Heart right ventricle (tissue), 16 donors: ENCODE measurements at regions not wholly inside any gene's neighbourhood (a gene's known extent, or its start where the extent isn't known, plus 50 kb on each side); places are given as distances from the start of the nearest gene placed in this dataset.

Source experiments
- ATAC-seq, 8 donors: fragments of 200-7000 bp; cut with Tn5 transposase; one replicate each; pipeline ENCODE4 v1.9.1; 2020; ENCODE audit warnings: mild to moderate bottlenecking in 8 of 8, moderate library complexity in 8 of 8, moderate number of reproducible peaks in 1 of 8
- DNase-seq, 2 donors: peaks; one replicate each; pipeline ENCODE4 v3.0.0-alpha.2; 2020
- H3K27ac ChIP-seq, 10 donors: fragments of 200-600 bp; sonication (generic) in 2 of 10; one replicate each; pipeline versions ENCODE4 v1.5.0 to v1.8.0; 2020 to 2022; ENCODE audit warnings: mild to moderate bottlenecking in 3 of 10
- H3K27me3 ChIP-seq, 7 donors: fragments of 200-600 bp; one replicate each; pipeline ENCODE4 v1.8.0; 2021 to 2022; ENCODE audit warnings: mild to moderate bottlenecking in 2 of 7
- H3K36me3 ChIP-seq, 9 donors: fragments of 200-600 bp; sonication (generic) in 1 of 9; one replicate each; pipeline versions ENCODE4 v1.5.0 to v1.8.0; 2020 to 2022; ENCODE audit warnings: mild to moderate bottlenecking in 2 of 9
- H3K4me1 ChIP-seq, 9 donors: fragments of 200-600 bp; sonication (generic) in 1 of 9; one replicate each; pipeline versions ENCODE4 v1.5.0 to v1.8.0; 2020 to 2022; ENCODE audit warnings: mild to moderate bottlenecking in 4 of 9
- H3K4me3 ChIP-seq, 10 donors: fragments of 200-600 bp; sonication (generic) in 2 of 10; one replicate each; pipeline versions ENCODE4 v1.5.0 to v1.8.0; 2020 to 2022; ENCODE audit warnings: mild to moderate bottlenecking in 7 of 10, moderate library complexity in 2 of 10
- H3K9me3 ChIP-seq, 11 donors: fragments of 200-600 bp in 10 of 11; sonication (generic) in 2 of 11; one replicate each; pipeline versions ENCODE4 v1.5.0 to v1.8.0; 2013 to 2022; ENCODE audit warnings: mild to moderate bottlenecking in 2 of 11, control low read depth in 1 of 11, moderate library complexity in 1 of 11
- CTCF ChIP-seq, 9 donors: fragments of 200-600 bp; sonication (generic) in 2 of 9; IDR thresholded peaks; one replicate each; pipeline versions ENCODE4 v1.5.0 to v1.8.0; 2021 to 2022; ENCODE audit warnings: antibody characterized with exemption in 9 of 9, mild to moderate bottlenecking in 5 of 9, moderate library complexity in 1 of 9
- WGBS, 2 donors: extraction: QIAGEN DNeasy Blood & Tissue Kit; methylation state at CpG; one replicate each; pipeline ENCODE4 v1.1.7; 2013; ENCODE audit warnings: inconsistent platforms in 1 of 2; 5-methylcytosine and 5-hydroxymethylcytosine counted together
- intact Hi-C, 10 donors: fragments of 100-400 bp; cut with DNase I; formaldehyde crosslinking; loops; one replicate each; pipeline versions ENCODE4 v1.11.1 to v1.14.2; 2022
- donor health status: Arrhythmogenic right ventricular cardiomyopathy.
- donor health status: ischemic (EF 13 %, LVEDD 7.1; RV severe dilation, severe dysfunction).
- donor health status: healthy with polysubstance abuse.
- donor health status: DM: no; HTN: yes; CAD: no.
- donor health status: DM: no; HTN: no; CAD: no.
- donor health status: ischemic (EF 25% LVEDD 6.9; RV normal size, moderate dysfunction).
- donor health status: ischemic (EF 25% LVEDD 5.7; RV mildly dilated, moderate dysfunction).
- donor health status: healthy.
- donor health status: DM: yes; HTN: yes; CAD: no.
- donor health status: Ischemic cardiomyopathy.
- donor health status: ischemic (EF 35%, LVEDD 5.7; RV mildly dilated, moderate dysfunction).
- donor health status: nonischemic (EF 11% LVEDD 7.7; RV severe dilation, severe dysfunction).
- donor health status: DM: yes; HTN: yes; CAD: no.
- donor health status: PGD.
- donor health status: ischemic (EF 29% LVEDD 5.4; RV normal size, mild dysfunction).
- donor health status: nonischemic (EF 23%, LVEDD 6.1; RV moderate dilation, normal function).

- no peaks in the 10 kb centered on the region for H3K36me3 ChIP-seq
- no peak for TF ChIP-seq CTCF (IDR thresholded peaks at IDR 0.05)
- no peaks in the 10 kb centered on the region for H3K4me1 ChIP-seq
- peak in 2 of 8 donors; percentile 55 to 62 for ATAC-seq
- no peak for DNase-seq
- no peaks in the 10 kb centered on the region for H3K27me3 ChIP-seq
- peaks cover 0 to 7% (median 0%) of the 10 kb centered on the region in 11 donors for H3K9me3 ChIP-seq
- no peak overlapping the region for H3K27ac ChIP-seq
- no peak overlapping the region for H3K4me3 ChIP-seq
- 24 to 26% methylated on average over 2 of the region's 2 CpGs for WGBS, 2 donors
- intact Hi-C loops, result no loop called here
Measured at GRCh38 chr10:10359263-10359662, 658.4 kb upstream of the CELF2 start.

- WGBS, 2 donors, result 60 to 82% methylated on average over 3 of the region's 3 CpGs
- no peaks in the 10 kb centered on the region for H3K36me3 ChIP-seq
- H3K9me3 ChIP-seq, result peaks cover 0 to 7% (median 0%) of the 10 kb centered on the region in 11 donors
- H3K4me3 ChIP-seq, result no peak overlapping the region
- DNase-seq (no peak), ATAC-seq (no peak)
- TF ChIP-seq CTCF (IDR thresholded peaks at IDR 0.05), result no peak
- intact Hi-C loops, result no loop called here
- H3K4me1 ChIP-seq, result peaks cover 0 to 10% (median 0%) of the 10 kb centered on the region in 9 donors
- no peaks in the 10 kb centered on the region for H3K27me3 ChIP-seq
- H3K27ac ChIP-seq, result no peak overlapping the region
Measured at GRCh38 chr10:10361301-10361885, 656.3 kb upstream of the CELF2 start.

- no peak overlapping the region for H3K27ac ChIP-seq
- H3K4me1 ChIP-seq, result peaks cover 0 to 10% (median 0%) of the 10 kb centered on the region in 9 donors
- ATAC-seq, result no peak
- no peak for DNase-seq
- intact Hi-C loops, result no loop called here
- 81 to 83% methylated on average over 4 of the region's 4 CpGs for WGBS, 2 donors
- no peak for TF ChIP-seq CTCF (IDR thresholded peaks at IDR 0.05)
- H3K9me3 ChIP-seq, result peaks cover 0 to 7% (median 0%) of the 10 kb centered on the region in 11 donors
- no peaks in the 10 kb centered on the region for H3K36me3 ChIP-seq
- H3K4me3 ChIP-seq, result no peak overlapping the region
- no peaks in the 10 kb centered on the region for H3K27me3 ChIP-seq
Measured at GRCh38 chr10:10362800-10363199, 654.9 kb upstream of the CELF2 start.

GRCh38 chr10:10363217-10363616 lies 654.5 kb upstream of the CELF2 start:
- TF ChIP-seq CTCF (IDR thresholded peaks at IDR 0.05), result no peak
- Histone ChIP-seq H3K4me3 (no peak overlapping the region), H3K9me3 (peaks cover 0 to 2% (median 0%) of the 10 kb centered on the region in 11 donors), H3K27ac (no peak overlapping the region), H3K27me3 (no peaks in the 10 kb centered on the region), H3K36me3 (no peaks in the 10 kb centered on the region), H3K4me1 (peaks cover 0 to 10% (median 0%) of the 10 kb centered on the region in 9 donors)
- intact Hi-C loops, result no loop called here
- WGBS, 2 donors, result 94 to 98% methylated on average over 6 of the region's 6 CpGs
- DNase-seq, result no peak
- ATAC-seq, result no peak
